HepG2 (cell line): ENCODE measurements at regions not wholly inside any gene's neighbourhood (a gene's known extent, or its start where the extent isn't known, plus 50 kb on each side); places are given as distances from the start of the nearest gene placed in this dataset.

ENCODE experiments used
- ATAC-seq: fragments of 200-7000 bp; cut with Tn5 transposase; 3 replicates; pipeline ENCODE4 v1.9.1; 2020; ENCODE audit warnings: mild to moderate bottlenecking, moderate library complexity
- BruUV-seq: library from RNA; stranded (reverse); fragments of 400-500 nt; replicated peaks from 2 replicates; lab custom pipeline; 2021; lab: Mats Ljungman, UMichigan
- CTCF ChIA-PET: fragments of 300-600 bp; formaldehyde crosslinking; extraction: SDS; loops from one replicate; lab custom pipeline; 2021; ENCODE audit warnings: low total read pairs, inconsistent platforms, low intra/inter-chr PET ratio; lab: Yijun Ruan, JAX
- POLR2A ChIA-PET: fragments of 350-600 bp; sonication (Branson Sonifier 250); formaldehyde crosslinking; loops from one replicate; lab custom pipeline; 2020; ENCODE audit warnings: antibody characterized with exemption, inconsistent platforms; lab: Yijun Ruan, JAX
- DNase-seq: peaks from one replicate; pipeline ENCODE4 v3.0.0-alpha.2; 2015; ENCODE audit warnings: low spot score
- FAIRE-seq: peaks from 3 replicates; lab custom pipeline; 2011; peaks lifted over from hg19 to GRCh38; lab: Jason Lieb, UNC
- H2AFZ ChIP-seq: one replicate; pipeline ENCODE4 v1.6.1; 2011; ENCODE audit warnings: low read length, inconsistent platforms
- H3K27ac ChIP-seq: fragments of 300-600 bp; 3 replicates; pipeline ENCODE4 v1.8.0; 2011; ENCODE audit warnings: mixed run types, mild to moderate bottlenecking, mixed read lengths, low read length, inconsistent platforms; ENCODE audit not compliant: insufficient read depth; ENCODE audit errors: extremely low read length
- H3K27me3 ChIP-seq, 2 experiments: fragments of 200-600 bp in 1 of 2; 2 replicates in 1 of 2; 3 replicates in 1 of 2; pipeline versions ENCODE4 v1.6.0 to v1.8.0; 2011; ENCODE audit warnings: low read length in 2 of 2, mild to moderate bottlenecking in 2 of 2, moderate library complexity in 2 of 2, inconsistent platforms in 1 of 2; ENCODE audit not compliant: insufficient read depth in 2 of 2, control insufficient read depth in 1 of 2
- H3K36me3 ChIP-seq, 2 experiments: fragments of 200-600 bp in 1 of 2; replicated peaks in 1 of 2; 2 replicates in 1 of 2; 3 replicates in 1 of 2; pipeline versions ENCODE4 v1.5.1 to v1.8.0; 2011; ENCODE audit warnings: low read length in 2 of 2, inconsistent platforms in 1 of 2; ENCODE audit not compliant: insufficient read depth in 2 of 2, control insufficient read depth in 1 of 2
- H3K4me1 ChIP-seq: 2 replicates; pipeline ENCODE4 v1.5.1; 2012; ENCODE audit warnings: low read length, inconsistent platforms; ENCODE audit not compliant: insufficient read depth
- H3K4me2 ChIP-seq: 2 replicates; pipeline ENCODE4 v1.6.0; 2011; ENCODE audit warnings: low read depth, low read length, inconsistent platforms
- H3K4me3 ChIP-seq, 3 experiments: fragments of 200-600 bp in 1 of 3; sonication (generic), shearing (Covaris generic) in 1 of 3; replicated peaks in 1 of 3; 2 replicates each; pipeline ENCODE4 v1.5.1; 2011 to 2016; ENCODE audit warnings: low read length in 3 of 3, inconsistent platforms in 2 of 3, low read depth in 2 of 3, mild to moderate bottlenecking in 2 of 3, control low read depth in 1 of 3, mixed read lengths in 1 of 3; ENCODE audit not compliant: insufficient read depth in 1 of 3
- H3K79me2 ChIP-seq: one replicate; pipeline ENCODE4 v1.6.1; 2011; ENCODE audit warnings: low read length, inconsistent platforms; ENCODE audit not compliant: insufficient read depth
- H3K9ac ChIP-seq: 2 replicates; pipeline ENCODE4 v1.6.0; 2011; ENCODE audit warnings: mild to moderate bottlenecking, low read depth, low read length, inconsistent platforms; ENCODE audit not compliant: insufficient read depth
- H3K9me3 ChIP-seq: 2 replicates; pipeline ENCODE4 v1.5.1; 2012; ENCODE audit warnings: mild to moderate bottlenecking, low read length
- H4K20me1 ChIP-seq: 2 replicates; pipeline ENCODE4 v1.6.0; 2011; ENCODE audit warnings: inconsistent platforms, mild to moderate bottlenecking, low read length, moderate library complexity; ENCODE audit not compliant: insufficient read depth
- CBX5 ChIP-seq: sonication (generic); formaldehyde crosslinking; IDR thresholded peaks from 2 replicates; pipeline ENCODE4 v1.4.0; 2020; ENCODE audit warnings: missing genetic modification reagents, borderline replicate concordance
- CENPX ChIP-seq: sonication (generic); formaldehyde crosslinking; IDR thresholded peaks from 2 replicates; pipeline ENCODE4 v1.9.0; 2021; ENCODE audit warnings: mild to moderate bottlenecking, missing genetic modification reagents, moderate library complexity
- EED ChIP-seq: sonication (generic); formaldehyde crosslinking; IDR thresholded peaks from 2 replicates; pipeline ENCODE4 v1.5.0; 2020; ENCODE audit warnings: mild to moderate bottlenecking, missing genetic modification reagents
- MIER2 ChIP-seq: IDR thresholded peaks from 2 replicates; pipeline ENCODE4 v1.6.1; 2016; ENCODE audit warnings: missing biosample characterization, missing genetic modification reagents
- WGBS: methylation state at CpG from one replicate; pipeline ENCODE4 v1.1.6; 2017; ENCODE audit warnings: low lambda C conversion rate; 5-methylcytosine and 5-hydroxymethylcytosine counted together
- in situ Hi-C: cut with HindIII; loops from 2 replicates; pipeline ENCODE4 v1.10.0; 2017; ENCODE audit warnings: low pct_unique_long_range_greater_than_20kb; ENCODE audit not compliant: extremely low pct_ligation_motif_present
- intact Hi-C: fragments of 100-400 bp; cut with micrococcal nuclease; formaldehyde crosslinking; loops from one replicate; pipeline ENCODE4 v1.10.0; 2022; ENCODE audit not compliant: unreplicated experiment
- TF ChIP-seq, protein P1 (sequence below): sonication (generic); formaldehyde crosslinking; IDR thresholded peaks from 2 replicates; pipeline ENCODE4 v1.4.0; 2020; ENCODE audit warnings: missing genetic modification reagents

DNA sequence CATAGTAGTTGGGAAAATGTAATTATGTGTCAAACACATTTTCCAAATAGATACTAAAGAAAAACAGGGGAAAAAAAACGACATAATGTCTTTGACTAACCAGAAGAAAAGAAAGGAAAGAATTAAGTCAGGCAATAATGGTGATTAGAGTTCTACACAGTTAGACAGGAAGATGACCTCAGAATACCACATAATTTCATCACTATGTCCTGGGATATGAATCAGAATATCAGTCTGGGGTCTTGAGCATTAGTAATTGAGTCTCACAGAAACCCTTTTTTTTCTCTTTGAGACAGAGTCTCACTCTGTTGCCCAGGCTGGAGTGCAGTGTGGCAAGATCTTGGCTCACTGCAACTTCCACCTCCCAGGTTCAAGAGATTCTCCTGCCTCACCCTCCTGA lies 503.4 kb downstream of the SLITRK1 start:
- no TSS peak for BruUV-seq
- no peak for DNase-seq
- CTCF ChIA-PET = no interaction called here
- no peak for ATAC-seq
- no peaks in the 10 kb centered on the region for H3K4me1 ChIP-seq
- H4K20me1 ChIP-seq = no peaks in the 10 kb centered on the region
- H3K9me3 ChIP-seq = peaks cover 27% of the 10 kb centered on the region; the same call in 1 of the 2 replicates
- in situ Hi-C loops = no loop called here
- H3K27ac ChIP-seq = no peak overlapping the region
- no peak overlapping the region for H2AFZ ChIP-seq
- H3K4me3 ChIP-seq = no peak overlapping the region
- POLR2A ChIA-PET = no interaction called here
- no peaks in the 10 kb centered on the region for H3K79me2 ChIP-seq
- TF ChIP-seq CENPX (CRISPR knock-in tag) = no peak
- no peak for TF ChIP-seq MIER2 (CRISPR knock-in tag)
- no peak for TF ChIP-seq CBX5 (CRISPR knock-in tag)
- no peak for TF ChIP-seq EED (CRISPR knock-in tag)
- TF ChIP-seq, protein P1, sequence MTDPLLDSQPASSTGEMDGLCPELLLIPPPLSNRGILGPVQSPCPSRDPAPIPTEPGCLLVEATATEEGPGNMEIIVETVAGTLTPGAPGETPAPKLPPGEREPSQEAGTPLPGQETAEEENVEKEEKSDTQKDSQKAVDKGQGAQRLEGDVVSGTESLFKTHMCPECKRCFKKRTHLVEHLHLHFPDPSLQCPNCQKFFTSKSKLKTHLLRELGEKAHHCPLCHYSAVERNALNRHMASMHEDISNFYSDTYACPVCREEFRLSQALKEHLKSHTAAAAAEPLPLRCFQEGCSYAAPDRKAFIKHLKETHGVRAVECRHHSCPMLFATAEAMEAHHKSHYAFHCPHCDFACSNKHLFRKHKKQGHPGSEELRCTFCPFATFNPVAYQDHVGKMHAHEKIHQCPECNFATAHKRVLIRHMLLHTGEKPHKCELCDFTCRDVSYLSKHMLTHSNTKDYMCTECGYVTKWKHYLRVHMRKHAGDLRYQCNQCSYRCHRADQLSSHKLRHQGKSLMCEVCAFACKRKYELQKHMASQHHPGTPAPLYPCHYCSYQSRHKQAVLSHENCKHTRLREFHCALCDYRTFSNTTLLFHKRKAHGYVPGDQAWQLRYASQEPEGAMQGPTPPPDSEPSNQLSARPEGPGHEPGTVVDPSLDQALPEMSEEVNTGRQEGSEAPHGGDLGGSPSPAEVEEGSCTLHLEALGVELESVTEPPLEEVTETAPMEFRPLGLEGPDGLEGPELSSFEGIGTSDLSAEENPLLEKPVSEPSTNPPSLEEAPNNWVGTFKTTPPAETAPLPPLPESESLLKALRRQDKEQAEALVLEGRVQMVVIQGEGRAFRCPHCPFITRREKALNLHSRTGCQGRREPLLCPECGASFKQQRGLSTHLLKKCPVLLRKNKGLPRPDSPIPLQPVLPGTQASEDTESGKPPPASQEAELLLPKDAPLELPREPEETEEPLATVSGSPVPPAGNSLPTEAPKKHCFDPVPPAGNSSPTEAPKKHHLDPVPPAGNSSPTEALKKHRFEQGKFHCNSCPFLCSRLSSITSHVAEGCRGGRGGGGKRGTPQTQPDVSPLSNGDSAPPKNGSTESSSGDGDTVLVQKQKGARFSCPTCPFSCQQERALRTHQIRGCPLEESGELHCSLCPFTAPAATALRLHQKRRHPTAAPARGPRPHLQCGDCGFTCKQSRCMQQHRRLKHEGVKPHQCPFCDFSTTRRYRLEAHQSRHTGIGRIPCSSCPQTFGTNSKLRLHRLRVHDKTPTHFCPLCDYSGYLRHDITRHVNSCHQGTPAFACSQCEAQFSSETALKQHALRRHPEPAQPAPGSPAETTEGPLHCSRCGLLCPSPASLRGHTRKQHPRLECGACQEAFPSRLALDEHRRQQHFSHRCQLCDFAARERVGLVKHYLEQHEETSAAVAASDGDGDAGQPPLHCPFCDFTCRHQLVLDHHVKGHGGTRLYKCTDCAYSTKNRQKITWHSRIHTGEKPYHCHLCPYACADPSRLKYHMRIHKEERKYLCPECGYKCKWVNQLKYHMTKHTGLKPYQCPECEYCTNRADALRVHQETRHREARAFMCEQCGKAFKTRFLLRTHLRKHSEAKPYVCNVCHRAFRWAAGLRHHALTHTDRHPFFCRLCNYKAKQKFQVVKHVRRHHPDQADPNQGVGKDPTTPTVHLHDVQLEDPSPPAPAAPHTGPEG (CRISPR knock-in tag) = no peak
- intact Hi-C loops = no loop called here
- H3K27me3 ChIP-seq = no peaks in the 10 kb centered on the region
- FAIRE-seq = no peak
- WGBS = 0% methylated on average over 1 of the region's 1 CpG
- H3K4me2 ChIP-seq = no peak overlapping the region
- H3K36me3 ChIP-seq = no peaks in the 10 kb centered on the region
- H3K9ac ChIP-seq = no peak overlapping the region
